ENCODE measurements at regions not wholly inside any gene's neighbourhood (a gene's known extent, or its start where the extent isn't known, plus 50 kb on each side); places are given as distances from the start of the nearest gene placed in this dataset.
A peak's percentile ranks its signal among the peaks of the same experiment; 100 is the strongest.
"Not testable (repeated sequence)": the region's sequence is repeated elsewhere in the genome, so short reads cannot be mapped to it uniquely, and the experiment has no call there.

DNA sequence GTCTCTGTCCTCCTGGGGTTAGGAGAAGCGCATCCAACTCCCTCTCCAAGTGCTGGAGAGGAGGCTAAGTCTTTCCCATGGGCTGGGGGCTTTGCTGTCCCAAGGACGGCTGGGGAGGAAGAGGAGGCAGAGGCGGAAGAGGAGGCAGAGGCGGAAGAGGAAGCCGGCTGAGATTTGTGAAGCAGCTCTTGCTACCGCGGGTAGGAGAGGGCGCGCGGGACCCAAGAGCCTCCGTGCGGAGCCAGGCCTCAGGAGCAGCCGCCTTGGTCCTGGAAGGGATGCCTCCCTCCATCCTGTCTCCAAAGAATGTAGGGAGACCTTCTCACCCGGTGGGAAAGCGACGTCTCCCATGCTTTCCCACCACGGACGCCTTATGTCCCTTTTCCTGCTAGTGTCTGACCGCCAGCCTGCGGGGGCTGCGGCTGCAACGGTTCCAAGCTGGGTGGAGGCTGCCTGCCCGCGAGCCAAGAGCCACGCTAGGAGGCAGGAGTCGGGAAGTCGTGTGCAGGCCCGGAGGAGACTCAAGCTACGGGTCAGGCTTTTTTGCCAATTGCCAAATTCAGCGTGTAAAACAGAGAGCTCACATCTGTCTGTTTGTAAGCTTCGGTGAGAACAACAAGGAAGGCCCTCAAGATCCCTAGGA is 320.3 kb downstream of the FAM72C start:
- DNase-seq, result no peak
- TF ChIP-seq POLR2A (IDR thresholded peaks at IDR 0.05) (no peak), POLR2AphosphoS5 (IDR thresholded peaks at IDR 0.05) (no peak)
- TF ChIP-seq, protein P1, sequence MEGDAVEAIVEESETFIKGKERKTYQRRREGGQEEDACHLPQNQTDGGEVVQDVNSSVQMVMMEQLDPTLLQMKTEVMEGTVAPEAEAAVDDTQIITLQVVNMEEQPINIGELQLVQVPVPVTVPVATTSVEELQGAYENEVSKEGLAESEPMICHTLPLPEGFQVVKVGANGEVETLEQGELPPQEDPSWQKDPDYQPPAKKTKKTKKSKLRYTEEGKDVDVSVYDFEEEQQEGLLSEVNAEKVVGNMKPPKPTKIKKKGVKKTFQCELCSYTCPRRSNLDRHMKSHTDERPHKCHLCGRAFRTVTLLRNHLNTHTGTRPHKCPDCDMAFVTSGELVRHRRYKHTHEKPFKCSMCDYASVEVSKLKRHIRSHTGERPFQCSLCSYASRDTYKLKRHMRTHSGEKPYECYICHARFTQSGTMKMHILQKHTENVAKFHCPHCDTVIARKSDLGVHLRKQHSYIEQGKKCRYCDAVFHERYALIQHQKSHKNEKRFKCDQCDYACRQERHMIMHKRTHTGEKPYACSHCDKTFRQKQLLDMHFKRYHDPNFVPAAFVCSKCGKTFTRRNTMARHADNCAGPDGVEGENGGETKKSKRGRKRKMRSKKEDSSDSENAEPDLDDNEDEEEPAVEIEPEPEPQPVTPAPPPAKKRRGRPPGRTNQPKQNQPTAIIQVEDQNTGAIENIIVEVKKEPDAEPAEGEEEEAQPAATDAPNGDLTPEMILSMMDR (IDR thresholded peaks at IDR 0.05 in 8 of 11, conservative IDR thresholded peaks at IDR 0.05 in 3 of 11), result no peak

GRCh38 chr1:143644035-143644434 is 327.8 kb downstream of the FAM72C start:
- DNase-seq; H3K4me1 ChIP-seq; H3K36me3 ChIP-seq; H3K4me3 ChIP-seq; H3K27ac ChIP-seq; intact Hi-C loops (cut with DNase I; ENCODE audit: low total_unique reads): not testable (repeated sequence)
- WGBS, 5 donors, result 7 to 45% (median 15%) methylated on average over 1 of the region's 1 CpG
- peaks cover 0 to 48% (median 19%) of the 10 kb centered on the region in 7 donors for H3K27me3 ChIP-seq (replicated peaks in 1 of 7)
- peaks cover 0 to 14% (median 0%) of the 10 kb centered on the region in 8 donors for H3K9me3 ChIP-seq

More for the DNA sequence above, 320.3 kb downstream of the FAM72C start:
- H3K27me3 ChIP-seq (replicated peaks in 1 of 7), result peaks cover 0 to 67% (median 36%) of the 10 kb centered on the region in 7 donors
- H3K36me3 ChIP-seq, result no peaks in the 10 kb centered on the region
- intact Hi-C loops (cut with DNase I; ENCODE audit: low total_unique reads), result no loop called here
- H3K4me1 ChIP-seq, result no peaks in the 10 kb centered on the region
- no peak overlapping the region for H3K4me3 ChIP-seq
- H3K27ac ChIP-seq, result no peak overlapping the region
- WGBS, 5 donors, result 9 to 20% (median 16%) methylated on average over 1 to 31 of the region's 31 CpGs
- peaks cover 0 to 62% (median 8%) of the 10 kb centered on the region in 8 donors for H3K9me3 ChIP-seq

GRCh38 chr1:143643148-143643885 is 328.5 kb downstream of the FAM72C start:
- peaks cover 0 to 14% (median 0%) of the 10 kb centered on the region in 8 donors for H3K9me3 ChIP-seq
- peaks cover 0 to 48% (median 19%) of the 10 kb centered on the region in 7 donors for H3K27me3 ChIP-seq (replicated peaks in 1 of 7)
- H3K27ac ChIP-seq, result no peak overlapping the region
- TF ChIP-seq, protein P1 (IDR thresholded peaks at IDR 0.05 in 8 of 11, conservative IDR thresholded peaks at IDR 0.05 in 3 of 11), result no peak
- TF ChIP-seq POLR2AphosphoS5 (IDR thresholded peaks at IDR 0.05) (no peak), POLR2A (IDR thresholded peaks at IDR 0.05) (no peak)
- DNase-seq, result no peak
- no peaks in the 10 kb centered on the region for H3K36me3 ChIP-seq
- peaks cover 0 to 5% (median 0%) of the 10 kb centered on the region in 6 donors for H3K4me1 ChIP-seq
- intact Hi-C loops (cut with DNase I; ENCODE audit: low total_unique reads), result no loop called here
- peak overlapping the region in 4 of 8 donors; percentile 20 to 58 (median 26) for H3K4me3 ChIP-seq
- WGBS, 5 donors, result 6 to 18% (median 12%) methylated on average over 18 to 56 of the region's 56 CpGs

- Histone ChIP-seq H3K27ac (no peak overlapping the region), H3K4me1 (no peaks in the 10 kb centered on the region), H3K4me3 (no peak overlapping the region), H3K36me3 (no peaks in the 10 kb centered on the region), H3K27me3 (replicated peaks in 1 of 7) (peaks cover 0 to 4% (median 0%) of the 10 kb centered on the region in 7 donors), H3K9me3 (no peaks in the 10 kb centered on the region)
- WGBS, 5 donors, result 30 to 51% (median 47%) methylated on average over 2 of the region's 2 CpGs
- DNase-seq, result no peak
- intact Hi-C loops (cut with DNase I; ENCODE audit: low total_unique reads), result no loop called here
- TF ChIP-seq, protein P1 (IDR thresholded peaks at IDR 0.05 in 8 of 11, conservative IDR thresholded peaks at IDR 0.05 in 3 of 11), result no peak
- TF ChIP-seq POLR2A (IDR thresholded peaks at IDR 0.05) (no peak), POLR2AphosphoS5 (IDR thresholded peaks at IDR 0.05) (no peak)
Observed at GRCh38 chr1:143625886-143626285, 345.9 kb downstream of the FAM72C start.
